ENCODE measurements at regions not wholly inside any gene's neighbourhood (a gene's known extent, or its start where the extent isn't known, plus 50 kb on each side); places are given as distances from the start of the nearest gene placed in this dataset.

DNA sequence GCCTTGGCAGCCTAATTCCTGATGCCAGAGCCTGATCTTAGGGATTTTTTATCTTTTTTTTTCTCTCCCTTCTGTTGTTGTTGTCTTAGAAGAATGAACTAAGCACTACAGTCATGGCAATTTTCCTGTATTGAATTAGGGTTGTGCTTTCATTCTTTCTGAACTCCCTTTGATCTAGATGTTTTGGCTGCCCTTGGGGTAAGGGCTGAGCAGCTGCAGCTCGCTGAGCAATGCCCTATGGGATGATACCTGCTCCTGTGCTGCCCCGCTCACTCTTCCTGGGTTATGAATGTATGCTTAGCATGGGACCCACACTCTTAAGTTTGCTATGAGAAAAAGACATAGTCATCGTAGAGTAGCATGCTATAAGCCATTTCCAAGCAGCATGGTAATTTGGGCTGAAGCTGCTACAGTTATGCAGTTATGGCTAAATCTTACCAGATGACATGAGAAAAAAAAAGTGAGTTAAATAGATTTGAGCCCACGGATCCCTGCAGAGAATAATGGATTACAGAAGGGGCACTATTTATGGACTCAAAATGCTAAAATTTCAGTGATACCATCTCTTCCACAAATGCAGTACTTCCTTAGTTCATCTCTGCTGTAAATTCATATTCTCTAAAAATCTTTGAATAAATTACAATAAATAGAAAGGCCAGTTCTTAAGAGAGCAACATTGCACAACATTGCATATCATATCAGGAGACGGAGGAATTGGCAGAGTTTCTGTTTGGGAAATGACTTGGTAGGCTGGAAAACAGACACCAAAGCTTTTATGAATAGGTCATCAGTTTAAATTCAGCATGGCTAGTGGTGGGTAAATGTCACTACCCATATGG lies 79.2 kb upstream of the PTHLH start:
- WGBS = 77% methylated on average over 5 of the region's 5 CpGs
- Histone ChIP-seq H3K36me3 (ENCODE audit: control insufficient read depth in 4 of 4, insufficient read depth in 3 of 4, low read depth in 1 of 4, low read length in 3 of 4) (no peaks in the 10 kb centered on the region), H3K9ac (ENCODE audit: low read depth in 1 of 2, low read length in 2 of 2) (no peak overlapping the region), H3K4me1 (ENCODE audit: control insufficient read depth in 4 of 4, insufficient read depth in 4 of 4, low read length in 3 of 4) (no peaks in the 10 kb centered on the region), H3K4me3 (ENCODE audit: low read depth in 1 of 3, low read length in 3 of 3) (no peak overlapping the region), H3K27me3 (ENCODE audit: control insufficient read depth in 4 of 4, insufficient read depth in 4 of 4, low read length in 3 of 4) (peaks cover 0 to 3% (median 0%) of the 10 kb centered on the region in 4 donors), H3K27ac (ENCODE audit: low read depth in 1 of 2, low read length in 2 of 2) (no peak overlapping the region), H3K9me3 (ENCODE audit: control insufficient read depth in 4 of 4, low read length in 3 of 4) (no peaks in the 10 kb centered on the region)
- no peak for DNase-seq (ENCODE audit: low spot score)
- TF ChIP-seq, protein P1, sequence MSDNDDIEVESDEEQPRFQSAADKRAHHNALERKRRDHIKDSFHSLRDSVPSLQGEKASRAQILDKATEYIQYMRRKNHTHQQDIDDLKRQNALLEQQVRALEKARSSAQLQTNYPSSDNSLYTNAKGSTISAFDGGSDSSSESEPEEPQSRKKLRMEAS (IDR thresholded peaks at IDR 0.05) = no peak

DNA sequence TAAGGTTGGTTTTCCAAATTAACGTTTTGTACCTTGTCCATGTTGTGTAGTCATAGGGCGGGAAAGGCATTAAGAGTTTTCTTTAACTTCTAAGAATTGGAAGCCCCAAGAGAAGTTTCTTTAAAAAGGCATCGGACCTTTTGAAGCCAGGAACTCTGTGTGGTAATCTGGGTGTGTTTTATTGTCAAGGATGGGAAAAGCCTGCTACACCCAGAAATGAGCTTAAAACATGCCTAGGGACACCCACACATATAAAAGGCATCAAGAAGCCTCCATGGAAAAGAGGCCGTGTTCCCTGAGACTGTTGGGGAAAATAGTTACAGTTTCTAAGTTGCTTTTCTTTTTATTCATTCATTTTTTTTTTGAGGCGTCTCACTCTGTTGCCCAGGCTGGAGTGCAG lies 81.0 kb upstream of the PTHLH start:
- H3K9ac ChIP-seq (ENCODE audit: low read depth in 1 of 2, low read length in 2 of 2) = no peak overlapping the region
- TF ChIP-seq SP1 (IDR thresholded peaks at IDR 0.05) = no peak
- TF ChIP-seq NR2F2 (IDR thresholded peaks at IDR 0.05) = no peak
- TF ChIP-seq GABPA (IDR thresholded peaks at IDR 0.05 in 1 of 2, conservative IDR thresholded peaks at IDR 0.05 in 1 of 2) = no peak
- TF ChIP-seq EGR1 (IDR thresholded peaks at IDR 0.05; ENCODE audit: low read depth in 2 of 2) = no peak
- no peak for TF ChIP-seq TAF1 (conservative IDR thresholded peaks at IDR 0.05)
- no peak for TF ChIP-seq FOXA2 (IDR thresholded peaks at IDR 0.05)
- TF ChIP-seq YY1 (IDR thresholded peaks at IDR 0.05) = no peak
- no peak for TF ChIP-seq RXRA (IDR thresholded peaks at IDR 0.05)
- TF ChIP-seq, protein P2, sequence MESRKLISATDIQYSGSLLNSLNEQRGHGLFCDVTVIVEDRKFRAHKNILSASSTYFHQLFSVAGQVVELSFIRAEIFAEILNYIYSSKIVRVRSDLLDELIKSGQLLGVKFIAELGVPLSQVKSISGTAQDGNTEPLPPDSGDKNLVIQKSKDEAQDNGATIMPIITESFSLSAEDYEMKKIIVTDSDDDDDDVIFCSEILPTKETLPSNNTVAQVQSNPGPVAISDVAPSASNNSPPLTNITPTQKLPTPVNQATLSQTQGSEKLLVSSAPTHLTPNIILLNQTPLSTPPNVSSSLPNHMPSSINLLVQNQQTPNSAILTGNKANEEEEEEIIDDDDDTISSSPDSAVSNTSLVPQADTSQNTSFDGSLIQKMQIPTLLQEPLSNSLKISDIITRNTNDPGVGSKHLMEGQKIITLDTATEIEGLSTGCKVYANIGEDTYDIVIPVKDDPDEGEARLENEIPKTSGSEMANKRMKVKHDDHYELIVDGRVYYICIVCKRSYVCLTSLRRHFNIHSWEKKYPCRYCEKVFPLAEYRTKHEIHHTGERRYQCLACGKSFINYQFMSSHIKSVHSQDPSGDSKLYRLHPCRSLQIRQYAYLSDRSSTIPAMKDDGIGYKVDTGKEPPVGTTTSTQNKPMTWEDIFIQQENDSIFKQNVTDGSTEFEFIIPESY (IDR thresholded peaks at IDR 0.05) = no peak
- TF ChIP-seq, protein P3, sequence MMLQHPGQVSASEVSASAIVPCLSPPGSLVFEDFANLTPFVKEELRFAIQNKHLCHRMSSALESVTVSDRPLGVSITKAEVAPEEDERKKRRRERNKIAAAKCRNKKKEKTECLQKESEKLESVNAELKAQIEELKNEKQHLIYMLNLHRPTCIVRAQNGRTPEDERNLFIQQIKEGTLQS (IDR thresholded peaks at IDR 0.05) = no peak
- TF ChIP-seq JUND (IDR thresholded peaks at IDR 0.05) = no peak
- TF ChIP-seq, protein P4, sequence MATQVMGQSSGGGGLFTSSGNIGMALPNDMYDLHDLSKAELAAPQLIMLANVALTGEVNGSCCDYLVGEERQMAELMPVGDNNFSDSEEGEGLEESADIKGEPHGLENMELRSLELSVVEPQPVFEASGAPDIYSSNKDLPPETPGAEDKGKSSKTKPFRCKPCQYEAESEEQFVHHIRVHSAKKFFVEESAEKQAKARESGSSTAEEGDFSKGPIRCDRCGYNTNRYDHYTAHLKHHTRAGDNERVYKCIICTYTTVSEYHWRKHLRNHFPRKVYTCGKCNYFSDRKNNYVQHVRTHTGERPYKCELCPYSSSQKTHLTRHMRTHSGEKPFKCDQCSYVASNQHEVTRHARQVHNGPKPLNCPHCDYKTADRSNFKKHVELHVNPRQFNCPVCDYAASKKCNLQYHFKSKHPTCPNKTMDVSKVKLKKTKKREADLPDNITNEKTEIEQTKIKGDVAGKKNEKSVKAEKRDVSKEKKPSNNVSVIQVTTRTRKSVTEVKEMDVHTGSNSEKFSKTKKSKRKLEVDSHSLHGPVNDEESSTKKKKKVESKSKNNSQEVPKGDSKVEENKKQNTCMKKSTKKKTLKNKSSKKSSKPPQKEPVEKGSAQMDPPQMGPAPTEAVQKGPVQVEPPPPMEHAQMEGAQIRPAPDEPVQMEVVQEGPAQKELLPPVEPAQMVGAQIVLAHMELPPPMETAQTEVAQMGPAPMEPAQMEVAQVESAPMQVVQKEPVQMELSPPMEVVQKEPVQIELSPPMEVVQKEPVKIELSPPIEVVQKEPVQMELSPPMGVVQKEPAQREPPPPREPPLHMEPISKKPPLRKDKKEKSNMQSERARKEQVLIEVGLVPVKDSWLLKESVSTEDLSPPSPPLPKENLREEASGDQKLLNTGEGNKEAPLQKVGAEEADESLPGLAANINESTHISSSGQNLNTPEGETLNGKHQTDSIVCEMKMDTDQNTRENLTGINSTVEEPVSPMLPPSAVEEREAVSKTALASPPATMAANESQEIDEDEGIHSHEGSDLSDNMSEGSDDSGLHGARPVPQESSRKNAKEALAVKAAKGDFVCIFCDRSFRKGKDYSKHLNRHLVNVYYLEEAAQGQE (IDR thresholded peaks at IDR 0.05) = no peak
- no peak for TF ChIP-seq FOXA1 (IDR thresholded peaks at IDR 0.05)
- TF ChIP-seq RAD21 (IDR thresholded peaks at IDR 0.05) = no peak
- TF ChIP-seq, protein P5, sequence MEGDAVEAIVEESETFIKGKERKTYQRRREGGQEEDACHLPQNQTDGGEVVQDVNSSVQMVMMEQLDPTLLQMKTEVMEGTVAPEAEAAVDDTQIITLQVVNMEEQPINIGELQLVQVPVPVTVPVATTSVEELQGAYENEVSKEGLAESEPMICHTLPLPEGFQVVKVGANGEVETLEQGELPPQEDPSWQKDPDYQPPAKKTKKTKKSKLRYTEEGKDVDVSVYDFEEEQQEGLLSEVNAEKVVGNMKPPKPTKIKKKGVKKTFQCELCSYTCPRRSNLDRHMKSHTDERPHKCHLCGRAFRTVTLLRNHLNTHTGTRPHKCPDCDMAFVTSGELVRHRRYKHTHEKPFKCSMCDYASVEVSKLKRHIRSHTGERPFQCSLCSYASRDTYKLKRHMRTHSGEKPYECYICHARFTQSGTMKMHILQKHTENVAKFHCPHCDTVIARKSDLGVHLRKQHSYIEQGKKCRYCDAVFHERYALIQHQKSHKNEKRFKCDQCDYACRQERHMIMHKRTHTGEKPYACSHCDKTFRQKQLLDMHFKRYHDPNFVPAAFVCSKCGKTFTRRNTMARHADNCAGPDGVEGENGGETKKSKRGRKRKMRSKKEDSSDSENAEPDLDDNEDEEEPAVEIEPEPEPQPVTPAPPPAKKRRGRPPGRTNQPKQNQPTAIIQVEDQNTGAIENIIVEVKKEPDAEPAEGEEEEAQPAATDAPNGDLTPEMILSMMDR (IDR thresholded peaks at IDR 0.05; ENCODE audit: low read depth, low read length, missing input control) = no peak
- H3K27me3 ChIP-seq (ENCODE audit: control insufficient read depth in 4 of 4, insufficient read depth in 4 of 4, low read length in 3 of 4) = peaks cover 0 to 3% (median 0%) of the 10 kb centered on the region in 4 donors
- no peaks in the 10 kb centered on the region for H3K36me3 ChIP-seq (ENCODE audit: control insufficient read depth in 4 of 4, insufficient read depth in 3 of 4, low read depth in 1 of 4, low read length in 3 of 4)
- WGBS = 76% methylated on average over 5 of the region's 5 CpGs
- no peak for DNase-seq (ENCODE audit: low spot score)
- H3K4me3 ChIP-seq (ENCODE audit: low read depth in 1 of 3, low read length in 3 of 3) = no peak overlapping the region
- H3K27ac ChIP-seq (ENCODE audit: low read depth in 1 of 2, low read length in 2 of 2) = no peak overlapping the region
- H3K4me1 ChIP-seq (ENCODE audit: control insufficient read depth in 4 of 4, insufficient read depth in 4 of 4, low read length in 3 of 4) = no peaks in the 10 kb centered on the region
- no peaks in the 10 kb centered on the region for H3K9me3 ChIP-seq (ENCODE audit: control insufficient read depth in 4 of 4, low read length in 3 of 4)

Measured in liver (tissue), 8 donors.